A204.1 (cell line): ENCODE measurements at regions not wholly inside any gene's neighbourhood (a gene's known extent, or its start where the extent isn't known, plus 50 kb on each side); places are given as distances from the start of the nearest gene placed in this dataset.
A peak's percentile ranks its signal among the peaks of the same experiment; 100 is the strongest.
"Not testable (repeated sequence)": the region's sequence is repeated elsewhere in the genome, so short reads cannot be mapped to it uniquely, and the experiment has no call there.

Experiments used
- FAIRE-seq: peaks from 2 replicates; lab custom pipeline; 2012; peaks lifted over from hg19 to GRCh38; lab: Jason Lieb, UNC

DNA sequence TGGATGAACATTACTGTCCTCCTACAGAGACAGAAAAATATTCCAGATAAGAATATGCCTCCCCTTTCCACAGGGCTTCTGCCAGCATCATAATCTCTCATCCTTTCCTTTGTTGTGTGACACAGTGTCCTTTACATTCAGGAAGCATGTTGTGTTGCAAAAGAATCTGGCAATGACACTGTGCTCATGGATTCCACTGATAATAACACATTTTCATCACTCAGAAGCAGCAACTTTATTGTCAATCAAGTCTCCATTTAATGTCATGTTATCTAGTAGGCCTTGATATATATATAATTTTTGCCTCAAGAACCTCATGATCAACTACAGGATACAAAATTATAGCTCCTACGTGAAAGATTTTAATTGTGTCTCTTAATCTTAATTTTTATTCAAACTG is 833.9 kb downstream of the FSTL5 start:
- FAIRE-seq = no peak

DNA sequence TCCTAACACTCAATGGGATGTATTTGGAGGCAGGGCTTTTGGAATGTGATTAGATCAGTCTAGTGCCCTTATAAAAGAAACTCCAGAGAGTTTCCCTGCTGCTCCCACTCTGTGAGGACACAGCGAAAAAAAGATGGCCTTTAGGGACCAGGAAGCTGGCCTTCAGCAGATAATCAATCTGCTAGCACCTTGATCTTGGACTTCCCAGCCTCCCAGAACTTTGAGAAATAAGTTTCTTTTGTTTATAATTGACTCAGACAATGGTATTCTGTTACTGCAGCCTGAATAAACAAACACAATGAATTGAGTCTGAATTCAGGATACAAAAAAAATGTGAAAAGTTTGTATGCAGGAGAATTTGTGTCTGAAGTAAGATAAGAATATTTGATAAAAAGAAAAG is 842.1 kb downstream of the FSTL5 start:
- FAIRE-seq = no peak

DNA sequence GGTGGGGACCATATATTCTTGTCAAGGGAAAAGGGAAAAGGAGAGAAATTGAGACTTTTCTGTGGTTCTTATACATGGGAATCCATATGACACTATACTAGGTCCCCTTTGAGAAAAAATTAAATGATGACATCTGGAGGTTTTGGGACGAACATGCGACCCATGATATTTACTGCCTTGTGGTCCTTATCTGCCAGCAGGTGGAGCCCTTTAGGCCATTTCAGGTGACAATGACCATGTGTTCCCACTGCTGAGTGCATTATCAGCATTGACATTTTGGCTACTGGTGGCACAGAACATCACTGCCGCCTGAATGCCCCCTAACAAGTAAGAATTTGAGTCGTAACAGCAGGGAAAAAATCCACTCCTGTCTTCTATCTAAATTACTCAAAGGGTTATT is 843.4 kb downstream of the FSTL5 start:
- no peak for FAIRE-seq

DNA sequence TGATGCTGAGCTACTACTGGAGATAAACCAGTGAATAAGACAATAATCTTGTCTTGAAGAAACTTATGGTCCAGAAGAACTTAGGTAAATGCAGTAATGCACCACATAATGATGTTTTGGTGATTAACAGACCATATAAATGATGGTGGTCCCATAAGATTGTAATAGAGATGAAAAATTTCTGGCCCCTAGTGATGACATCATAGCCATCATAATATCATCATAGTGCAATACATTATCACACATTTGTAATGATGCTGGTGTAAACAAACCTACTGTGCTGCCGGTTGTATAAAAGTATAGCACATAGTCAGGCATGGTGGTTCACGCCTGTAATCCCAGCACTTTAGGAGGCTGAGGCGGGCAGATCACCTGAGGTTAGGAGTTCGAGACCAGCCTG is 846.8 kb downstream of the FSTL5 start:
- no peak for FAIRE-seq

DNA sequence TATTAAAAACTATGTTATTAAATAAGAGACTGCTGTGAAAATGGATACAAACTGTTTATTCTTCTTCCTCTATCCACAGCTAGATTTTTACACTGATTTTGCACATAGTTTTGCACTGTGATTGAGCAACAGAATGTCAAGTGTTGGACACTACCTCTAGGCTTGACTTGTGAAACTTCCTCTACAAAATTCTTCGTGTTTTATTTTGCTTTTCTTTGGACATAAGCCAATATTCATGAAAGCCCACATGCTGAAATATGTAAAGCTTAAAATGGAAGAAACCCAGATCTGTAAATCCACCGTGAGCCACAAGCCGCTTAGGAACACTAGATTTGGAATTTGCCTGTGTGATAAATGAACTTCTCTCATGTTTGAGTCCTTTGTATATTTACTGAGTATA is 849.4 kb downstream of the FSTL5 start:
- no peak for FAIRE-seq

DNA sequence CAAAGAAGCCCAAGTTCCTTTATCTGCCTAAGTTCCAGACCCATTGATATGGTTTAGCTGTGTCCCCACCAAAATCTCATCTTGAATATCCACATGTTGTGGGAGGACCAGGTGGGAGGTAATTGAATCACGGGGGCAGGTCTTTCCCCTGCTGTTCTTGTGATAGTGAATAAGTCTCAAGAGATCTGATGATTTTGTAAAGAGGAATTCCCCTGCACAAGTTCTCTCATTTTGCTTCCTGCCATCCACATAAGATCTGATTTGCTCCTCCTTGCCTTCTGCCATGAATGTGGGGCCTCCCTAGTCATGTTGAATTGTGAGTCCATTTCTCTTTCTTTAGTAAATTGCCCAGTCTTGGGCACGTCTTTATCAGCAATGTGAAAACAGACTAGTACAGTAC is 860.2 kb downstream of the FSTL5 start:
- FAIRE-seq = no peak

DNA sequence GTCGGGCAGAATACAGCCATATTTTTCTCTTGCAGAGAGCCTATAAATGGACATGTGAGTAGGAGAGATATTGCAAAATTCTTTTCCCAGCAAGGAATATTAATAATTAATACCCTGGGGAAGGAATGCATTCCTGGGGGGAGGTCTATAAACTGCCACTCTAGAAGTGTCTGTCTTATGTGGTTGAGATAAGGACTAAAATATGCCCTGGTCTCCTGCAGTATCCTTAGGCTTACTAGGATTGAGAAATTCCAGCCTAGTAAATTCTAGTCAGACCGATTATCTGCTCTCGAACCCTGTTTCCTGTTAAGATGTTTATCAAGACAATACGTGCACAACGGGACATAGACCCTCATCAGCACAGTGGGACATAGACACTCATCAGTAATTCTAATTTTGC is 872.6 kb downstream of the FSTL5 start:
- FAIRE-seq = no peak

DNA sequence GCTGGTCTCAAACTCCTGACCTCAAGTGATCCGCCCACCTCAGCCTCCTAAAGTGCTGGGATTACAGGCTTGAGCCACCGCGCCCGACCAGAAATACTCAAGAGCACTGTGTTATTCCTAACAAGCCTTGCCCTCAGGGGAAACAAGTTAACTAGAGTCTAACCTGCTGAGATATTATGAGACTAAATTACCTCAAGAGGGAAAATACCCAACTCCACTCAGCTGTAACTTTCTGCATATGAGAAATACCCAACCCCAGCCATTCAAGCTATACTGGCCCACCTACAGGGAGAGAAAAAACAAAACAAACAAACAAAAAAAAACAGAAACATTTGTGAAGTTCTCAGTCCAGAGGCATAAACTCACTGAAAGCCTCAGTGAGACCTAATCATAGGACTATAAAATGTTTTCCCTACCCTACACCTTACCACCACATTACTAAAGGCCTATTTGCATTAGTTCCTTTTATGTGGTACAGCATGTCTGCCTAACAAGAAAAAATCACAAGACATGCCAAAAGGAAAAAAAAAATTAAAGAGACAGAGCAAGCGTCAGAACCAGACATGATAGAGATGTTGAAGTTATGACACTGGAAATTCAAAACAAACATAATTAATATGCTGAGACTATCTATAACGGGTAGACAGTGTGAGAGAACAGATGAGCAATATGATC is 876.0 kb downstream of the FSTL5 start:
- FAIRE-seq = no peak

DNA sequence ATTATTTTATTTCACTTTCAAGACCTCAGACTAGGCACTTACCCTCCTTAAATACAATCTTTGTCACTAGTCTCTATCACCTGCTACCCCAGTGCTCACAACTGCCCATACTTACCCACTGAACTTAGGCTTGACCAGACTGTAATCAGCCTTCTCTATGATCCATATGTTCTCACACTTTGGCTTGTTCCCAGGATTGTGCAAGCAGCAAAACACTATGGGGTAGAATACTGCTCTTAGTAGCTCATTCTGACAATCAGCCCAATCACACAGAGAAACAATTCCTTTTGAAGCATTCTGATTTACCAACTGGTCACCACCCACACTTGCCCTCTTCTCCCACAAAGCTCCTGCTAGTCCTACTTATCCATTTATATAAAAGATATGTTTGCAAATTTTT is 878.3 kb downstream of the FSTL5 start:
- no peak for FAIRE-seq

DNA sequence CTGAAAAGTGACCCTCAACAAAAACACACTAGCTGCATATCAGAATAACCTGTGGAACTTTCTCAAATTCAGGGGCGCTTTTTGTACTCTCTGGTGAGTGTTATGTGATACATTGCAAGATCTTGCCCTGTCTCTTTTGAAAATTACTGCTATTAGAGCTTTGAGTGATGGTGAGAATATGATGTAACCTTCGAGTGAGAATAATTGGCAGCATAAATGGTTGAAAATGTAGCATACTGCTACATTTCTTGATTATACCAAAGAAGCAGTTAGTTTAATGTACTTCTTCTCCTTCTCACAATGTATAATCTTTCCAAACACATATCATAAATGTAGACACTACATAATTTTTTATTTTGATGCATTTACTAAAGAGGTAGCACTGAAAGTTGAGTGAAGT is 882.9 kb downstream of the FSTL5 start:
- no peak for FAIRE-seq

DNA sequence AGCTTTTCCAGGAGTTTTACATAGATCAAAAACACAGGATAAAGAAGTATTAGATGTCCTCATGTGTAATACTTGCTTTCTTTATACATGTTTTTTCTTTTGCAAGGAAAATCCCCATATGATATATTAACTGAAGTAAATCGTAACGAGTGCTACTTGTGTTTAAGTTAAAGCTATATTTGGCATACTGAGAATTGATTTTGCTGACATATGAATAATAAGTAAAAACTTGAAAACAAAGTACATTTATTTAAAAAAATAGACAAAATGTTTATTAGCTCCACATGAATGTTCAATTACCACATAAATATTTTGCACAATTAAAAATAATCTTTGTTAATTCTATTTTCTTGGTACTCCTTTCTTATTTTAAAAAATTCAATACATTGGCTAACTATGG is 884.7 kb downstream of the FSTL5 start:
- peak; percentile 14 for FAIRE-seq

DNA sequence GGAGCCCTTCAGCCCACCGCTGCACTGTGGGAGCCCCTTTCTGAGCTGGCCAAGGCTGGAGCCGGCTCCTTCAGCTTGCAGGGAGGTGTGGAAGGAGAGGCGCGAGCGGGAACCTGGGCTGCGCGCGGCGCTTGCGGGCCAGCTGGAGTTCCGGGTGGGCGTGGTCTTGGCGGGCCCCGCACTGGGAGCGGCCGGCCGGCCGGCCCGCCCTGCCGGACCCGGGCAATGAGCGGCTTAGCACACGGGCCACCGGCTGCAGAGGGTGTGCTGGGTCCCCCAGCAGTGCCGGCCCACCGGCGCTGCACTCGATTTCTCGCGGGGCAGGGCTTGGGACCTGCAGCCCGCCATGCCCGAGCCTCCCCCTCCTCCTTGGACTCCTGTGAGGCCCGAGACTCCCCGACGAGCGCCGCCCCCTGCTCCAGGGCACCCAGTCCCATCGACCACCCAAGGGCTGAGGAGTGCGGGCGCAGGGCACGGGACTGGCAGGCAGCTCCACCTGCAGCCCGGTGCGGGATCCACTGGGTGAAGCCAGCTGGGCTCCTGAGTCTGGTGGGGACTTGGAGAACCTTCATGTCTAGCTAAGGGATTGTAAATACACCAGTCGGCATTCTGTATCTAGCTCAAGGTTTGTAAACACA is 886.5 kb downstream of the FSTL5 start:
- not testable (repeated sequence) for FAIRE-seq

DNA sequence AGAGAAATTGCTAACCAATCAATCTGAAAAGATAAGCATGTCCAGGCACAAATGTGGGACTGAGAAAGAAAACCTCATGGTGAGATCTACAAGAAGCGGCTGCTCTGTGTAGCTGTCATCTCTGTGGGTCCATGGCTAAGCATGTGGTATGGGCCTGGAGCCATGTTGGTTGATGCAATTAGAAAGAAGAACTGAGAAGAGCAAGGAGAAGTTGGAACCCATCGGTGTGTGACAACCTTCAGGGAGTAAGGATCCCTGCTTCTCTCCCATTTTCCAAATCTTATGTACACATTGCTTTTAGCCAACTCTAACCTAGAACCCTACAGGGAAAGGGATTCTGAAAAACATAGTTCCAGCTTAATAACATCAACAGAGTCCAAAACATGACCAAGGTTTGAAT is 890.2 kb downstream of the FSTL5 start:
- FAIRE-seq = no peak

DNA sequence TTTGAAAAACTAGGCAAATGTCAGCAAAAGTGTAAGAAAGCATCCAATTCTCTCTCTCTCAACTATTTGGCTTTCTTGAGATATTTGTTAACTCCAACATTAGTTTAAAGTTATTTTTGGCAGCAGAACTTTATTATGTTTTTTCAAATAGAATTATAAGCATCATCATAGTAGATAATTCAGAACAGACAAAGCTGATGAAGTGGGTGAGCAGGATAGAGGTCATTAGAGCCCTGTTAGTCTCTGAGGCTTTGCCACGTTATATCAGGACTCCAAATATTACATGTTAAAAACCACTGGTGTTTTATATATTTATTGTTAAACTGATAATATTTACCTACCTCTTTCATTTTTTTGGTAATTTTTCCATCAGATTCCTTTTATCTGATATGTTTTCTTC is 903.0 kb downstream of the FSTL5 start:
- no peak for FAIRE-seq

DNA sequence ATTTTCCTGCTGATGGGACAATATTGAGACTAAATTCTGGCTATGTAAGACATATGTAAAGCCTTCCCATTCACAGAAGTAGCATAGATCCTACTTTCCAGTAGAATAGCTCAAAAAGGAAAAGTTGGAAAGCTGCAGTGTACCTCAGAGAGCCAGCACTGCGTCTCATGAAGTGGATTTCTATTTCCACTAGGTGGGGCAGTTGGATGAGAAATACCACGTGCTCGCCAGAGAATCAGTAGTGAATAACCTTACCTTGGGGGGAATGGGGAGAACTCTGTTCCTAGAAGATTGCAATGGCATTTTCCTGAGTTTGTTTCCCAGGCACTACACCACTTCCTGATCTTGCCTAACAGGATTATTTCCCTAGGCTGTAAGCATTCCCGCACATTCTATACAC is 907.1 kb downstream of the FSTL5 start:
- FAIRE-seq = no peak

DNA sequence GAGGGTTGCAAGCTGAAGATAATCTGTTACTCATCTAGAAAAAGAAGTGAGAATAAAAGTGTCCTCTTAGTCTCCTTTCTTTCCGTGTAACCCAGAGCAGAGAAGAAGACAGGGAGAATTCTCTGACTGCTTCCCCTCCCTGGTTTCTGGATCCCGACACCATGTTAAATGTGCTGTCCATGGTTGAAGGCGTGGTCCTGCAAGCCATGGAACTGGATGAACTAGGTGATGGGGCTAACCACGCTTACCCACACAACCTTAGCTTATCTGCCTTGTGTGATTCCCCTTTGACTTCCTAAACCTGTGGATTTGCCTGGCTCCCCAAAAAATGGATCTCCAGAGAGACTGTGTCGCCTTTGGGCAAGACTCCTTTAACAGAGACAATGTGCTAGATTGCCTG is 907.6 kb downstream of the FSTL5 start:
- FAIRE-seq = no peak

DNA sequence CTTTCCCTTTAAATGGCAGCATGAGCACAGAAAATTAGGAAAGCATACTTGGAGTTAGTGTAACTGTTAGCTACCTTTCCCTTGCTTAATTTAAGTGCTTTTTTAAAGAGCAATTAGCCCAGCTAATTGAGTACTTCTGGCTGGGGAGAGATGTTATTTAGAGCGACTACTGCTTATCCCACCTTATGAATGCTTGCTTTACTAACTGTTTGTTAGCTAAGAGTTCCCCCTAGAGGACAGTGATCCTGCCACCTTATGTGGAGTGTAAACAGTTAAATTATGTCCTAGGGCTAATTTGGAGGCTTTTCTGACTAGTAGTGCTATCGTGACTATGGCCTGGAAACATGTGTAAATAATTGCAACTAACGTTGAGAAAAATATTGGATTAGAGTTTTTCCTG is 909.4 kb downstream of the FSTL5 start:
- no peak for FAIRE-seq

DNA sequence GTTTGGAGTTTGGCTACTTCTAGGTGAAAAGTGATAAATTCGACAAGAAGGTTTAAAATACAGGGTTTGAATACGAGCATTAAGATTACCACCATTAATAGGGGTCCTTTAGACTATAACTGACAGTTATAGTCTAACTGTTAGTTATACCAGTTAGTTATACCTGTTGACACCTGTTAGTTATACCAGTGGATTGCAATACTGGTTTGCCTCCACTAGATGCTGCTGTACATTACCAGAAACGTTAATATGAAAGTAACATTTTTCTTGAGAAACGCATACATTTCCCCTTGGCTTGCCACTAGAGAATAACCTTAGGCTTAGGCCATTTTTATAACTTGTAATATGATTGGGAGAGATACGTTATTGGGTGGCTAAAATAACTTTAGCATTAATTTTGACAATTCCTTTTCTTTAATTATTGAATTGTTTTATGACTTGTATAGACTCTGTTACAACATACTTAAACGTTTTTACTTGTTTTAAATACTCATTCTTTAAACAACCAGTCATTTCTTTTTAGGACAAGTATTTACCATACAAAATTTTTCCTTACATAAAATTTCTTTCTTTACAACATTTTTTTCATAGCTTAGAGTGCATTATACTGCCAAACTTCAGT is 911.2 kb downstream of the FSTL5 start:
- FAIRE-seq = peak; percentile 32

DNA sequence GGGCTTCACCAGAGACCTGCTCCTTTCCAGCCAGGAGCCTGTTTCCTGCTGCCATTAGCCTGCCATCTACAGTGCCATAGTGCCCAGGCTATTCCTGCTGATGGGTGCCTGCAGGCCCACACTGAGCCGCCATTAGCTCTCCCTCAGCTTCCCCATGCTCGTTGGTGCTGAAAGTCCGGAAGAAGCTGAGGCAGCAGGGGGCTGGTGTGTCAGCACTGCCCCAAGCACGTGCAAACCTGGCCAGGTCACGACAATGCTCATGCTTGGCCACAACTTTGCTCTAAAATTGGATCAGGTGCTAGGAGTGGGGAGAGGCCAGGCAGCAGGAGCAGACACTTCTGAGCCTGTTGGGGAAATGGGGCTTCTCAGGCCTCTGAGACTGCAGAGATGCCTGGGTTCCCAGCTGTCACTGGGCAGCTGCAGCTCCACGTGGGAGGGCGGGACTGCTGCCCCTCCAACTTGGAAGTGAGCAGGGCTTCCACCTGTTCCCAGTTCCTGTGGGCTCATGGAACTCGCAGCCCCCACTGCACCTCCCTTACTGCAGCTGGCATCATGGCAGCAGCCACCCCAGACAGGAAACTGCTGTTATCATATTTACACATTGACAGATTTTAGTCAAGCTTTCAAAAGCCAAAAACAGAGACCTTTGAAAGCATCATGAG is 913.9 kb downstream of the FSTL5 start:
- FAIRE-seq = no peak

DNA sequence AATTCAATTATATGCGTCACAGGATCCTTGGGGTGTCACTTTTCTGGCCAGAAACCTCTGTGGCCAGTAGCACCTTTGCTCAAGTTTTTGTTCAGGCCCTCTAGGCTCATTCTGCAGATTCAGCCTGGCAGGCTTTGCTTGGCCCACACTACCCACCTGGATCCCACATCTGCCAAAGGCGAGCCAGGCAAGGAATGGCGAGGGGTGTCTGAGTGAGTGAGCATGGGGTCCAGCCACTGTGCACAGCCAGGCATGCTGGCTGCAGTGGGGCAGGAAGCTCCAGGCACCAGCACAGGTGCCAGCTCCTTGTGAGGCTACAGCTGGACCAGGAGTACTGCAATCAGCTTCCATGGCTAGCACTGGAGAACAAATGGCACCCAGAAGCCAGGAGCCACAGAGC is 914.9 kb downstream of the FSTL5 start:
- no peak for FAIRE-seq

DNA sequence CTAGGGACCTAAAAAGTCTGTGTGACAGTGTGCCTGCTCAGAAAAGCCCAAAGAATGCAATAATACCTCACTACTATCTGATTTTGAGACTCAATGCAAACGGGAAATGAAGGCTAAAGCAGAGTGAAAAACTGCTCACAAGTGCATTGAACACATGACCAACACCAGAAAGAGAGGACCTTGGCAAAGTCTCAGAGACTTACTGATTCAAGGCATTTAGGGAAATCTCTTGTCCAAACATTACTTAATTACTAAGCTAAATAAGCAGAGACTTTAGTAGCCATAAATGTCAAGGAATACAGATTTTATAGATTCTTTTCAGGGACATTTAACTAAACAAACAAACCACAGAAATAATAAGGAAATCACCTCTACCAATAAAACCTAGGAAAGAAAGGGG is 916.0 kb downstream of the FSTL5 start:
- no peak for FAIRE-seq

DNA sequence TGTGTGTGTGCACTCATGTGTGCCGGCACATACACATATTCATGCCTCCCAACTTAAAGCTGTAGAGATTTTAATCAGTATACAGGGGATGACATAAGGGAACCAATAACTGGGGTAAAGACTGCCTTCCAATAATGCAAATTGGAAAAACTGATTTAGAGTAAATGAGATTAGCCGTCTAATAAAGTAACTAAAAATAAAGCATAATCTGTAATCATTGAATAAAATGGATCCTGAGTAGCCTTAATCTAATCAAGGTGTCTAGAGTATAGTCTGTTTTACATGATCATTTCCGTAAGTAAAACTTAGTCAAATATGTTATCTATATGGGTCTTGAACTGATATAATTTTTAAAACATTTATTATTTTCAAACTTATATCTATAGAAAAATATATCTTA is 925.8 kb downstream of the FSTL5 start:
- no peak for FAIRE-seq

DNA sequence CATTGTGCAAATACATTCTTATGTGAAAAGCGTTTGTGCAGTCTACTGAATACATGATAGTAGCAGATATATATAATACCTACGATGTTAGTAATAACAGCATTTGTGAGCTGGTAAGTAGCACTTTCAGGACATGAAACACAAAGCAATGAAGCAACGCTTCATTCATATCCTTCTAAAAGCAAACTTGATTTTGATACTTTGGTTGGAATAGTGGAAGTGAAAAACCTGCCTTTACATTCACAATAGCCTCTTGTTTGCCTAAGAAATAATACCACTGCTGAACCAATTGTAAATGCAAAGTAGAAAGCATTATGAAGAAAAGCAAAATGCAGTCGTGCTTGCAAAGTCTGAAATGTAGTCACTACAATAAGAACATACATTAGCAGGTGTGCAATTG is 926.3 kb downstream of the FSTL5 start:
- FAIRE-seq = no peak

DNA sequence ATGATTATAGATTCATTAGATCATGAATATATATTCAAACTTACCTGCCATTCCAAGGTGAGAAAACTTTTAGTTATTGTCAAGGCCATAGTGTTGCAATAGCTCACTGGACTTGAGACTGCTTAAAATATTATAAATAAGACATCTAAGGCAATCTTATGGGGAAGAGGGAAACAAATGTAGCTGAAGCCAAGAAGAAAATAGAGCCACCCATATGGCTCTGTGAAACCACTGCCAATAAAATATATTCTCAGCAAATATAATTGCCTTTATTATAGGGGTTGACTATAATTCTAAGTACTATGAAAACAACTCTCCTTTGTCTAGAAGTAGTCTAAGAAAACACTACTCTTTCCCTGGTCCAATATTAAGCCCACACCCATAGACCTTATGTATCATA is 938.5 kb downstream of the FSTL5 start:
- FAIRE-seq = no peak
